ENCODE measurements at regions not wholly inside any gene's neighbourhood (a gene's known extent, or its start where the extent isn't known, plus 50 kb on each side); places are given as distances from the start of the nearest gene placed in this dataset.

DNA sequence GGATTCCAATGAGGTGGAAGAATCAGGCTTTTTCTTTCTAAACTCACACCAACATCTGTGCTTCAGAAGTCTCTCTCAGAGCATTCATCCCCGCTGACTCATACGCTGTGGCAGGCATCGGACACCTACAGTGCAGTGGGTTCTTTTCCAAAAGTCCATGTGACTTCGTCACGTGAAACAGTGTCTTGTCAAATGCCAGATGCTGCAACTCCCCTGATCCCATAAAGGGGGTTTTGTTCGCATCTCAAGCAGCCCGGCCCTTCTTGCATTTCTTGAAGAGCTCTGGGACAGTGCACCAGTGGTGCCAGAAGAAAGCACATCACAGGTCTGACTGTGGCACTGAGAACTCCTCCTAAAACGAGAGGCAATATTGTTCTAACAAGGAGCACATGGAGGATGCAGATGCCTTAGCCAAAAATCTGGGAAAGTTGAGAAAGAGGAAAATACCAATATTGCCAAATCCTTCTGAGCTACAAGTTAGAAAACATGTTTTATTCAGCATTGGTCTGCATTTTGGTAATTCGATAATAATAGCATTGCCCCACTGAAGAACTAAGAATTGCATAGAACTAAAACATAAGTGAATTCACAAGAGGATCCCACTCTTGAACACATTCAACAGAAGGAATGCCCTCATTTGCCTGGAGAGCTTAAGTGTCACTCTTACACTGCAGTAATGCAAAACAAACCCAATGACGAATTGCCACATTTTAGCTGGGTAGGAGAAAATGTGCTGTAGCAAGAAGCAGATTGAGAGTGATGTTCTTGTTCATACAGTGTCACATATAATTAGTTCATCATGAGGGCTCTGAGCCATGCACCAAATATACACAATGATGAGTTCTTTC lies 204.4 kb downstream of the CXCL12 start:
- H3K27ac ChIP-seq = no peak overlapping the region
- intact Hi-C loops (cut with DNase I) = no loop called here
- DNase-seq = no peak
- H3K4me3 ChIP-seq = no peak overlapping the region
- TF ChIP-seq, protein P1, sequence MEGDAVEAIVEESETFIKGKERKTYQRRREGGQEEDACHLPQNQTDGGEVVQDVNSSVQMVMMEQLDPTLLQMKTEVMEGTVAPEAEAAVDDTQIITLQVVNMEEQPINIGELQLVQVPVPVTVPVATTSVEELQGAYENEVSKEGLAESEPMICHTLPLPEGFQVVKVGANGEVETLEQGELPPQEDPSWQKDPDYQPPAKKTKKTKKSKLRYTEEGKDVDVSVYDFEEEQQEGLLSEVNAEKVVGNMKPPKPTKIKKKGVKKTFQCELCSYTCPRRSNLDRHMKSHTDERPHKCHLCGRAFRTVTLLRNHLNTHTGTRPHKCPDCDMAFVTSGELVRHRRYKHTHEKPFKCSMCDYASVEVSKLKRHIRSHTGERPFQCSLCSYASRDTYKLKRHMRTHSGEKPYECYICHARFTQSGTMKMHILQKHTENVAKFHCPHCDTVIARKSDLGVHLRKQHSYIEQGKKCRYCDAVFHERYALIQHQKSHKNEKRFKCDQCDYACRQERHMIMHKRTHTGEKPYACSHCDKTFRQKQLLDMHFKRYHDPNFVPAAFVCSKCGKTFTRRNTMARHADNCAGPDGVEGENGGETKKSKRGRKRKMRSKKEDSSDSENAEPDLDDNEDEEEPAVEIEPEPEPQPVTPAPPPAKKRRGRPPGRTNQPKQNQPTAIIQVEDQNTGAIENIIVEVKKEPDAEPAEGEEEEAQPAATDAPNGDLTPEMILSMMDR (IDR thresholded peaks at IDR 0.05) = no peak
- H3K36me3 ChIP-seq = no peaks in the 10 kb centered on the region
- H3K4me1 ChIP-seq = no peaks in the 10 kb centered on the region
- no peaks in the 10 kb centered on the region for H3K9me3 ChIP-seq
- ATAC-seq = no peak
- H3K27me3 ChIP-seq = no peaks in the 10 kb centered on the region

DNA sequence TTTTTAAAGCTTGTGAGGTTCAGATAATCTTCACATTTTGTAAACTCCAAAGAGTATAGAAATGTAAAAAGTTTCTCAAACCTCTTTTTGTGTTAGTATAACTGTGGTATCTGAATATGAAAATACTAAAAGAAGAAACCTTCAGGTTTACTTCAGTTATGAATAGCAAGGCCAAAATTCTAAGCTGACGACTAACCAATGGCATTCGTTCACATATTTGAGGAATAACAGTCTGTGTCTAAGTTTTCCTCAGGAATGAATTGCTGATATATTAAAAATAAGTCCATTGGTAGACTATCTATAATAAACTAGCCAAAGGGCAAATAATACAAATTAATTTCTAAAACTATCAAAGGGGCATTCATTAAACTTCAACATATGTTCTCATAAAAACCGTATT lies 206.0 kb downstream of the CXCL12 start:
- no peak overlapping the region for H3K4me3 ChIP-seq
- no peaks in the 10 kb centered on the region for H3K36me3 ChIP-seq
- no peaks in the 10 kb centered on the region for H3K4me1 ChIP-seq
- no peak overlapping the region for H3K27ac ChIP-seq
- intact Hi-C loops (cut with DNase I) = no loop called here
- TF ChIP-seq, protein P1 (IDR thresholded peaks at IDR 0.05) = no peak
- ATAC-seq (no peak), DNase-seq (no peak)
- H3K27me3 ChIP-seq = no peaks in the 10 kb centered on the region
- no peaks in the 10 kb centered on the region for H3K9me3 ChIP-seq

DNA sequence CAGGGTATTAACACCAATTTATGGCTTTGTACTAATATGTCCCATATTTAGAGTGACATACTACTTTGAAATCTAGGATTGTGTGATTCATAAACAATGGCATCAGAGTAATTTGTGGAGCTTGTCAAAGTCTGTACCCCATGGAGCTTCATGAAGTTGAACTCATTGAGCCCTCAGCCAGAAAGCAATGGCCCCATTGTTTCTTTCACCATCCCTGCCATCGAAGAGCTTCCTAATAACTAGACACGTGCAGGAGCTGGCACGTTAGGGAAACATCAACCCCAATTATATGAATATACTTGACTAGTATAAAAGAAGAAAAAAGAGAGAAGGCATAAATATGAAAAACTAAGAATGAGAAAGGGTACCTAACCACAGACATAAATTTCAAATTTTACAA lies 206.6 kb downstream of the CXCL12 start:
- no peaks in the 10 kb centered on the region for H3K27me3 ChIP-seq
- no peak overlapping the region for H3K27ac ChIP-seq
- no peaks in the 10 kb centered on the region for H3K9me3 ChIP-seq
- no peaks in the 10 kb centered on the region for H3K4me1 ChIP-seq
- ATAC-seq (no peak), DNase-seq (no peak)
- no peak overlapping the region for H3K4me3 ChIP-seq
- no peaks in the 10 kb centered on the region for H3K36me3 ChIP-seq
- TF ChIP-seq, protein P1 (IDR thresholded peaks at IDR 0.05) = no peak
- intact Hi-C loops (cut with DNase I) = no loop called here

DNA sequence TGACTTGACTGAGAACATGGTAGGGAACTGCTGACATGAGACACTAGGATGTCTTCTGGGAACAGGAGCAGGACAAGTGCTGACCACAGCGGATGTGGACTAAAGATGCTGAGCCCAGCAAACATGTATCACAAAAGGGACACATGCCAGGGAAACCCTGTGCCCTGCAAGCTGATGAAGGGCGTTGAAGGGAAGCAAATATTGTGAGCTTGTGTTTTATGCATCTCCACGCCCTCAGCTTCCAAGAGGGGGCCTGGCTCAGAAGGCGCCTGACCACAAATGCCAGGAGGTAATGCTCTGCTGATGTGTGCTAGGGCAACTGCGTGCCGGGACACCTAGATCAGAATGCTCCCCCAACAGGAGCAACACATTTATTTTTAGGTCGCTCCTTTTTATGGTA lies 207.3 kb downstream of the CXCL12 start:
- no peak overlapping the region for H3K4me3 ChIP-seq
- no peaks in the 10 kb centered on the region for H3K4me1 ChIP-seq
- H3K27me3 ChIP-seq = no peaks in the 10 kb centered on the region
- DNase-seq (no peak), ATAC-seq (no peak)
- H3K36me3 ChIP-seq = no peaks in the 10 kb centered on the region
- H3K27ac ChIP-seq = no peak overlapping the region
- TF ChIP-seq, protein P1 (IDR thresholded peaks at IDR 0.05) = no peak
- intact Hi-C loops (cut with DNase I) = no loop called here
- H3K9me3 ChIP-seq = no peaks in the 10 kb centered on the region

DNA sequence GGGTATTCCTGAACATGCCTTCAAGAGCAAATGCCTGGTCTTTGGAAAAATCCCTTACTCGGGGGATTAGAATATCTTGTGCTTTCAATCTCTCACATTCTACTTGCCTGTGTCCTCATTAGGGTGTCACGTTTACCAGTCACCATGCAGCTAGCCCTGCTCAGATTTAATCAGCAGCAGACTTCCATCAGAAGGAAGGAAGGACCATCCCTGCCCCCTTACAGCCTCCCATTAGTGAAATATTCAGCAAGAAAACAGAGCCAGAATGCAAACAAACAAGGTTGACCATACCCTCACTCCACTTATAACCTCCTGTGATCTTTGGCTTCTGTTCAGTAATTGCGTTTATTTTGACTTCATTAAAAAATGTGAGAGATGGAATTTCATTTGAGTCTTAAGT lies 208.6 kb downstream of the CXCL12 start:
- ATAC-seq = no peak
- TF ChIP-seq, protein P1 (IDR thresholded peaks at IDR 0.05) = no peak
- no peak for DNase-seq
- intact Hi-C loops (cut with DNase I) = no loop called here
- Histone ChIP-seq H3K36me3 (no peaks in the 10 kb centered on the region), H3K4me3 (no peak overlapping the region), H3K4me1 (no peaks in the 10 kb centered on the region), H3K9me3 (no peaks in the 10 kb centered on the region), H3K27me3 (no peaks in the 10 kb centered on the region), H3K27ac (no peak overlapping the region)
